ENCODE measurements at regions not wholly inside any gene's neighbourhood (a gene's known extent, or its start where the extent isn't known, plus 50 kb on each side); places are given as distances from the start of the nearest gene placed in this dataset.

DNA sequence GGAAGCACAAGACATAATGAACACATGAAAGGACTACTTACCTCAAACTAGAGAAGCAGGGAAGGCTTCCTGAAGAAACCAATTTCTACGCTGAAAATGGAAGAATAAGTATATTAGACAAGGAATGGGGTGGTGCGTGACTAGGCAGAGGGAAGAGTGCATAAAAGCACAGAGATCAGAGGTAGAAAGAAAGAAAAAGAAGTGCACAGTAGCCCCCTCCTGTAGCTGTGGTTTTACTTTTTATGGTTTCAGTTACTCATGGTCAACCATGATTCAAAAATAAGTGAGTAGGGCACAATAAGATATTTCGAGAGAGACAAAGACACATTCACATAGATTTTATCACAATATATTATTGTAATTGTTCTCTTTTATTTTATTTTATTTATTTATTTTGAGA is 934.5 kb upstream of the INTU start:
- Histone ChIP-seq H3K9me2 (replicated peaks; ENCODE audit: control insufficient read depth, low read length) (no peaks in the 10 kb centered on the region), H4K20me1 (ENCODE audit: control insufficient read depth, insufficient read depth, low read depth, low read length) (no peaks in the 10 kb centered on the region), H3K27me3 (ENCODE audit: control insufficient read depth, low read length) (no peaks in the 10 kb centered on the region), H3K27ac (ENCODE audit: low read depth, low read length) (no peak overlapping the region), H3K9me3 (ENCODE audit: control insufficient read depth, insufficient read depth, low read length) (no peaks in the 10 kb centered on the region), H3K79me2 (ENCODE audit: control insufficient read depth, low read length) (no peaks in the 10 kb centered on the region), H3K4me1 (ENCODE audit: control insufficient read depth, low read length) (no peaks in the 10 kb centered on the region), H3K36me3 (ENCODE audit: control insufficient read depth, low read length) (no peaks in the 10 kb centered on the region), H3F3A (ENCODE audit: control insufficient read depth, insufficient read depth) (no peaks in the 10 kb centered on the region), H3K4me3 (ENCODE audit: low read length) (no peak overlapping the region), H3K4me2 (ENCODE audit: low read length) (no peak overlapping the region)
- TF ChIP-seq, protein P1, sequence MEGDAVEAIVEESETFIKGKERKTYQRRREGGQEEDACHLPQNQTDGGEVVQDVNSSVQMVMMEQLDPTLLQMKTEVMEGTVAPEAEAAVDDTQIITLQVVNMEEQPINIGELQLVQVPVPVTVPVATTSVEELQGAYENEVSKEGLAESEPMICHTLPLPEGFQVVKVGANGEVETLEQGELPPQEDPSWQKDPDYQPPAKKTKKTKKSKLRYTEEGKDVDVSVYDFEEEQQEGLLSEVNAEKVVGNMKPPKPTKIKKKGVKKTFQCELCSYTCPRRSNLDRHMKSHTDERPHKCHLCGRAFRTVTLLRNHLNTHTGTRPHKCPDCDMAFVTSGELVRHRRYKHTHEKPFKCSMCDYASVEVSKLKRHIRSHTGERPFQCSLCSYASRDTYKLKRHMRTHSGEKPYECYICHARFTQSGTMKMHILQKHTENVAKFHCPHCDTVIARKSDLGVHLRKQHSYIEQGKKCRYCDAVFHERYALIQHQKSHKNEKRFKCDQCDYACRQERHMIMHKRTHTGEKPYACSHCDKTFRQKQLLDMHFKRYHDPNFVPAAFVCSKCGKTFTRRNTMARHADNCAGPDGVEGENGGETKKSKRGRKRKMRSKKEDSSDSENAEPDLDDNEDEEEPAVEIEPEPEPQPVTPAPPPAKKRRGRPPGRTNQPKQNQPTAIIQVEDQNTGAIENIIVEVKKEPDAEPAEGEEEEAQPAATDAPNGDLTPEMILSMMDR (IDR thresholded peaks at IDR 0.05; ENCODE audit: low read depth, low read length, poor library complexity, severe bottlenecking) = no peak
- TF ChIP-seq EZH2phosphoT487 (IDR thresholded peaks at IDR 0.05; ENCODE audit: borderline replicate concordance, low read length) = no peak

- Histone ChIP-seq H3K4me1 (ENCODE audit: control insufficient read depth, low read length) (no peaks in the 10 kb centered on the region), H3K27me3 (ENCODE audit: control insufficient read depth, low read length) (no peaks in the 10 kb centered on the region), H3K4me3 (ENCODE audit: low read length) (no peak overlapping the region), H3F3A (ENCODE audit: control insufficient read depth, insufficient read depth) (no peaks in the 10 kb centered on the region), H3K4me2 (ENCODE audit: low read length) (no peak overlapping the region), H3K9me3 (ENCODE audit: control insufficient read depth, insufficient read depth, low read length) (no peaks in the 10 kb centered on the region), H4K20me1 (ENCODE audit: control insufficient read depth, insufficient read depth, low read depth, low read length) (no peaks in the 10 kb centered on the region), H3K79me2 (ENCODE audit: control insufficient read depth, low read length) (no peaks in the 10 kb centered on the region), H3K9me2 (replicated peaks; ENCODE audit: control insufficient read depth, low read length) (no peaks in the 10 kb centered on the region), H3K36me3 (ENCODE audit: control insufficient read depth, low read length) (no peaks in the 10 kb centered on the region), H3K27ac (ENCODE audit: low read depth, low read length) (no peak overlapping the region)
- no peak for TF ChIP-seq EZH2phosphoT487 (IDR thresholded peaks at IDR 0.05; ENCODE audit: borderline replicate concordance, low read length)
These were observed 931.0 kb upstream of the INTU start for GRCh38 chr4:126701756-126702155.

DNA sequence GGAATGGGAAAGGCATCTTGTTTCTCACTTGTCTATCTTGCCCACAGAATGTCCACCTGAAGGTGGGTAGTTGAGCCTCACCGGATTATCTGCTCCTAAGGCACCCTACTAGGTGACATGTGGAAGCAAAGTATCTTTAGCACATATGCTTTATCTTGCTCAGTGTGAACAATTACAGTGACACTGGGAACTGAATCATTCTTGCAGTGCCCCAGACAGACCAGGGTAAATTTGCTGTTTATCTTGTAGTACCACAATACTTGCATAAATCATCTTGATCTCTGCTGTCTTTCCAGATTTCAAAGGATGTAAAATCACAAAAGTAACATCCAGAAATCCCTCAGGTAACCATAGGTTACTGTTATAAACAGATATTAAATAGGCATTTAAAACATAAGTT is 930.0 kb upstream of the INTU start:
- no peaks in the 10 kb centered on the region for H3F3A ChIP-seq (ENCODE audit: control insufficient read depth, insufficient read depth)
- H4K20me1 ChIP-seq (ENCODE audit: control insufficient read depth, insufficient read depth, low read depth, low read length) = no peaks in the 10 kb centered on the region
- H3K4me1 ChIP-seq (ENCODE audit: control insufficient read depth, low read length) = no peaks in the 10 kb centered on the region
- no peak overlapping the region for H3K27ac ChIP-seq (ENCODE audit: low read depth, low read length)
- H3K79me2 ChIP-seq (ENCODE audit: control insufficient read depth, low read length) = no peaks in the 10 kb centered on the region
- H3K9me3 ChIP-seq (ENCODE audit: control insufficient read depth, insufficient read depth, low read length) = no peaks in the 10 kb centered on the region
- no peak overlapping the region for H3K4me3 ChIP-seq (ENCODE audit: low read length)
- H3K4me2 ChIP-seq (ENCODE audit: low read length) = no peak overlapping the region
- TF ChIP-seq EZH2phosphoT487 (IDR thresholded peaks at IDR 0.05; ENCODE audit: borderline replicate concordance, low read length) = no peak
- TF ChIP-seq, protein P1 (IDR thresholded peaks at IDR 0.05; ENCODE audit: low read depth, low read length, poor library complexity, severe bottlenecking) = no peak
- H3K36me3 ChIP-seq (ENCODE audit: control insufficient read depth, low read length) = no peaks in the 10 kb centered on the region
- H3K9me2 ChIP-seq (replicated peaks; ENCODE audit: control insufficient read depth, low read length) = no peaks in the 10 kb centered on the region
- no peaks in the 10 kb centered on the region for H3K27me3 ChIP-seq (ENCODE audit: control insufficient read depth, low read length)

DNA sequence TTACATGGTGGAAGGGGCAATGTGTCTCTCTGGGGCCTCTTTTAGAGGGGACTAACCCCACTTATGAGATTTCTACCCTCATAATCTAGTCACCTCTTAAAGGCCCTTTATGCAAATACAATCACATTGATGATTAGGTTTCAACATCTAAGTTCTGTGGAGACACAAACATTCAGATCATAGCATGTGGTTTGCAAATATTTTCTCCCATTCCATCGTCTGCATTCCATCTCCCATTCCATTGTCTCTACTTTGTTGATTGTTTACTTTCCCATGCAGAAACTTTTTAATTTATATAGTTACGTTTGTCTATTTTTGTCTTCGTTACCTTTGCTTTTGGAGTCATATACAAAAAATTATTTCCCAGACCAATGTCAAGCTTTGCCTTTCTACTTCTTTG is 927.5 kb upstream of the INTU start:
- no peaks in the 10 kb centered on the region for H3K27me3 ChIP-seq (ENCODE audit: control insufficient read depth, low read length)
- H4K20me1 ChIP-seq (ENCODE audit: control insufficient read depth, insufficient read depth, low read depth, low read length) = no peaks in the 10 kb centered on the region
- H3K79me2 ChIP-seq (ENCODE audit: control insufficient read depth, low read length) = no peaks in the 10 kb centered on the region

More for the DNA sequence above, 927.5 kb upstream of the INTU start:
- H3F3A ChIP-seq (ENCODE audit: control insufficient read depth, insufficient read depth) = no peaks in the 10 kb centered on the region
- no peaks in the 10 kb centered on the region for H3K4me1 ChIP-seq (ENCODE audit: control insufficient read depth, low read length)
- H3K36me3 ChIP-seq (ENCODE audit: control insufficient read depth, low read length) = no peaks in the 10 kb centered on the region
- H3K4me2 ChIP-seq (ENCODE audit: low read length) = no peak overlapping the region
- no peaks in the 10 kb centered on the region for H3K9me3 ChIP-seq (ENCODE audit: control insufficient read depth, insufficient read depth, low read length)
- H3K4me3 ChIP-seq (ENCODE audit: low read length) = no peak overlapping the region
- no peak overlapping the region for H3K27ac ChIP-seq (ENCODE audit: low read depth, low read length)
- TF ChIP-seq, protein P1 (IDR thresholded peaks at IDR 0.05; ENCODE audit: low read depth, low read length, poor library complexity, severe bottlenecking) = no peak
- no peak for TF ChIP-seq EZH2phosphoT487 (IDR thresholded peaks at IDR 0.05; ENCODE audit: borderline replicate concordance, low read length)
- no peaks in the 10 kb centered on the region for H3K9me2 ChIP-seq (replicated peaks; ENCODE audit: control insufficient read depth, low read length)
